ENCODE measurements at regions not wholly inside any gene's neighbourhood (a gene's known extent, or its start where the extent isn't known, plus 50 kb on each side); places are given as distances from the start of the nearest gene placed in this dataset.

DNA sequence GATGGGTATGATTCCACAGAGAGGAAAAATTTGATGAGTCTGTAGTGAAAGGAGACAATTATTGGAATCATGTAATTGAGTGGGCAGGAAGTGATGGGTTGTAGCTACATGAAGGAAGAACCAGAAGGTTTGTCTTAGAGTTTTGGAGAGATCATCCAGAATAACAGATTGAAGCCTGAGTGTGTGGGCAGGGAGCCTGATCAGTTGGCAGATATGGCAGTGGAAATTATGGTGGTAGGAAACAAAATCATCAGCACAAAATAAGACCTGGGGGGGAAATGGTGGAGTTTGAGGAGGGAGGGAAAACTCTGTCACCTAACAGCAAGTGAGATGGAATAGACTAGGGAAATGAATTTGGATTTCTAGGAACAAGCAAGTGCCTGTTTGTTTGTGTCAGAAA, 606.6 kb upstream of the MAP3K7 start:
- TF ChIP-seq, protein P1, sequence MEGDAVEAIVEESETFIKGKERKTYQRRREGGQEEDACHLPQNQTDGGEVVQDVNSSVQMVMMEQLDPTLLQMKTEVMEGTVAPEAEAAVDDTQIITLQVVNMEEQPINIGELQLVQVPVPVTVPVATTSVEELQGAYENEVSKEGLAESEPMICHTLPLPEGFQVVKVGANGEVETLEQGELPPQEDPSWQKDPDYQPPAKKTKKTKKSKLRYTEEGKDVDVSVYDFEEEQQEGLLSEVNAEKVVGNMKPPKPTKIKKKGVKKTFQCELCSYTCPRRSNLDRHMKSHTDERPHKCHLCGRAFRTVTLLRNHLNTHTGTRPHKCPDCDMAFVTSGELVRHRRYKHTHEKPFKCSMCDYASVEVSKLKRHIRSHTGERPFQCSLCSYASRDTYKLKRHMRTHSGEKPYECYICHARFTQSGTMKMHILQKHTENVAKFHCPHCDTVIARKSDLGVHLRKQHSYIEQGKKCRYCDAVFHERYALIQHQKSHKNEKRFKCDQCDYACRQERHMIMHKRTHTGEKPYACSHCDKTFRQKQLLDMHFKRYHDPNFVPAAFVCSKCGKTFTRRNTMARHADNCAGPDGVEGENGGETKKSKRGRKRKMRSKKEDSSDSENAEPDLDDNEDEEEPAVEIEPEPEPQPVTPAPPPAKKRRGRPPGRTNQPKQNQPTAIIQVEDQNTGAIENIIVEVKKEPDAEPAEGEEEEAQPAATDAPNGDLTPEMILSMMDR (optimal IDR thresholded peaks at IDR 0.05 in 1 of 3, IDR thresholded peaks at IDR 0.05 in 1 of 3, conservative IDR thresholded peaks at IDR 0.05 in 1 of 3; ENCODE audit: extremely low read depth in 1 of 3, insufficient read depth in 2 of 3, low read length in 3 of 3) = no peak
- TF ChIP-seq EZH2 (IDR thresholded peaks at IDR 0.05; ENCODE audit: low read length) = no peak

Data from keratinocyte (primary cell).